ENCODE measurements at regions not wholly inside any gene's neighbourhood (a gene's known extent, or its start where the extent isn't known, plus 50 kb on each side); places are given as distances from the start of the nearest gene placed in this dataset.
A peak's percentile ranks its signal among the peaks of the same experiment; 100 is the strongest.
"Not testable (repeated sequence)": the region's sequence is repeated elsewhere in the genome, so short reads cannot be mapped to it uniquely, and the experiment has no call there.

DNA sequence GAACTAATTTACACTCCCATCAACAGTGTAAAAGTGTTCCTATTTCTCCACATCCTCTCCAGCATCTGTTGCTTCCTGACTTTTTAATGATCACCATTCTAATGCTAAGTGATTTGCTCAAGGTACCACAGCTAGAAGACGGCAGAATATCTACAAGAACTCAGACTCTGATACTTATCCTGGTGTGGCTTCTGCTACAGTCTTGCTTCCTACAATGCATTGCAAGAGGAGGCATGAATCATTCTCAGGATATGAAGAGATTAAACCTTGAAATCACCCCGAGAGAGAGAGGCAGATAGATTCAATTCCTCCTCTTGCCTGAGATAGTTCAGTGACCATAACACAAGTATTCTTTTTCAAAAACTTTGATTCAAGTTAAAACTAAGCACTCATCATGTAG lies 306.4 kb downstream of the TBC1D4 start:
- DNase-seq = no peak

DNA sequence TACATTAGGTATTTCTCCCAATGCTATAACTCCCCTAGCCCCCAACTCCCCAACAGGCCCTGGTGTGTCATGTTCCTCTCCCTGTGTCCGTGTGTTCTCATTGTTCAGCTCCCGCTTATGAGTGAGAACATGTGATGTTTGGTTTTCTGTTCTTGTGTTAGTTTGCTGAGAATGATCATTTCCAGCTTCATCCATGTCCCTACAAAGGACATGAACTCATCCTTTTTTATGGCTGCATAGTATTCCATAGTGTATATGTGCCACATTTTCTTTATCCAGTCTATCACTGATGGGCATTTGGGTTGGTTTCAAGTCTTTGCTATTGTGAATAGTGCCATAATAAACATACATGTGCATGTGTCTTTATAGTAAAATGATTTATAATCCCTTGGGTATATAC lies 306.9 kb downstream of the TBC1D4 start:
- DNase-seq = not testable (repeated sequence)

DNA sequence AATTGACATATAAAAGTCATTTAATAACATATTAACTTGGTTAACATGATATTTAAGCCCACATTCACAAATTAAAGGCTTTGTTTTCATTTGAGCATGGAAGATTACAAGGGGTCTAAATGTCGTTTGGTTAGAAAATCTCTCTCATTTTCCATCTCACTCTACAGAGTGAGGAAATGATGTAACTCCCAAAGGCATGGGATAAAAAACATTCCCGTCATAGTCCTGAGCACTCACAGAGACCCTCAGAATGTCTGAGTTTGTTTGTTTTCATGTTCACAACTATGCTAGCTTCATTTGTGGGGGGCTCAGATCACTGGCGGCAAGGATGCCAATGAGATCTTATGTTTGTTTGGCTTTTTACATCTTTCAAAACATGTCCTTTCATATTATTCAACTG lies 307.5 kb downstream of the TBC1D4 start:
- no peak for DNase-seq

DNA sequence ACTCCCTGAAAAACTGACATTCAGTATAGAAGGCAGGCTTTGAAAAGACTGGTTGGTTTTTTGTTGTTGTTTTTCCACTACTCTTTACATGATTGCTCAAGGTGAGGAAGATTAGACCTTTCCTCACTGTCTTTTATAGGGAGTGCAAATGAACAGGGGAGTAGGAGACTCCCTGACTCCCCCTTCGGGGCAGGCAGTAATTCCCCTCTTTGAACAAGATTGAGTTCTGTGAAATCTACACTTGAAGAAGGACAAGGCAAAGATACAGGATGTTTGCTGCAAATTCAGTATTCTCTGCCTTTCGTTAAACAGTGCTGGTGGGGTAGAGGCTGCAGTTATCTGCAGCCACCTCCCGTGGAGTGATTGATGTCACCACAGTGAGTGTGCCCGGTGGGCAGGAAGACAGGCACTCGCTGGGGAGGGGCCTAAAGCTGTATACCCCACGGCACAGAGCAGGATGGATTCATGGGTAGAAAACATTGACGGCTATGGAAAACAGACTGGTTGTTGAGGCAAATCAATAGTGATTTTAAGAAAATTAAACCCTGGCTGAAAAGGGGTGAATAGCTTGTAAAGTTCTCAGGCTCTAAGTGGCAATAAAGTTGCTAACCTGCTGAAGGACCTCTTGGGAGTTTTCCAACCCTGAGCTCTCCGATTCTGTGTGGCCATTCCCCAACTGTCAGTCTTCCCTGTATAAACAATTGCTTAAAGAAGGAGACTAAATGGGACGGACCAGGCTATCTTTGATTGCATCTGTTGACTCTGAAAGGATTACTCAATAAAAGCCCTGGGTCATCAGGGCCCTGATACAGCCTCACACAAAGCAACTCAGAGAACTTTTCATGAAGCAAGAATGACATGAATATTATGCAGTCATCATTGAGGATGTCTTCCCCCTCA lies 308.3 kb downstream of the TBC1D4 start:
- no peak for DNase-seq

DNA sequence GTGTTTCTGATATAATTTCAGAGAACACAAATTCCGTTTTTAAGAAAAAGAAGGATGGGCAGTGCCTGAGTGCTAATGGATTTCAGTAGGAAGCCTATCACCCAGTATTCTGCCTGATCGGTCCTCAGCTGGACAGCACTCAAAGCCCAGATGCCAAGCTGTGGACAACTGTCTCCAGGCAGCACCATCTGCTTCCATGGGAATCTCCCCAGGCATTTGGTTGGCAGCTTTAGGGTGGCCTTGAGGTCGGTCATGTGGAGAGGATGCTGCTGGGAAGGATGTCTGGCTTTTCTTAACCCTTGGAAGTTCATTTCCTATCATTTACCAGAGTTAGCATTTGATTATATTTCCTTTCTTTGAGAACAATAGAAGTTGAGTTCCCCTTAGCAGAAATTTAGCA lies 311.7 kb downstream of the TBC1D4 start:
- DNase-seq = no peak

DNA sequence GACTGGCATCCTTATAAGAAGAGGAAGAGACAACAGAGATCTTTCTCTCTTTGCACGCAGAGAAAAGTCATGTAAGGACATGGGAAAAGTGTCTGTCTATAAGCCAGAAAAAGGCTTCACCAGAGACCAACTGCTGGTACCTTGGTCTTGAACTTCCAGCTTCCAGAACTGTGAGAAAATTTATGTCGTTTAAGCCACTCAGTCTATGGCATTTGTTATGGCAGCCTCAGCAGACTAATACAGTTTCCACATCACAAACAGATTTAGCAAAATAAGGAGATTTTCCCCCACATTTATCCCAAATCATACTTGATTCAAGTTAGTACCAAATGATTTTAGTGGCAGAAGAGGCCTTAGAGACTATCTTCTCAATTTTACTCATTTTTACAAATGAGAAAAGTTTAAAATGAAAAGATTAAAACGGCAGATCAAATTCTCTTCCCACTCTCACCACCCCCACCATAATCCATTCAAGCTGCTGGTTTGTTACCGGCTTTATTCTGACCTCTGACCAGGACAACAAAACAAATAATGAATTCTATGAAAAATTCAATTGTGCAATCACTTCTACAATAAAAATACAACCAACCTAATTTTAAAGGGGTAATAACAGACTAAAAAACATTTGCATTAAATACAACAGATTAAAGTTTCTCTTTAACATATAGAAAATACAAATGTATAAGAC lies 316.3 kb downstream of the TBC1D4 start:
- DNase-seq = no peak

DNA sequence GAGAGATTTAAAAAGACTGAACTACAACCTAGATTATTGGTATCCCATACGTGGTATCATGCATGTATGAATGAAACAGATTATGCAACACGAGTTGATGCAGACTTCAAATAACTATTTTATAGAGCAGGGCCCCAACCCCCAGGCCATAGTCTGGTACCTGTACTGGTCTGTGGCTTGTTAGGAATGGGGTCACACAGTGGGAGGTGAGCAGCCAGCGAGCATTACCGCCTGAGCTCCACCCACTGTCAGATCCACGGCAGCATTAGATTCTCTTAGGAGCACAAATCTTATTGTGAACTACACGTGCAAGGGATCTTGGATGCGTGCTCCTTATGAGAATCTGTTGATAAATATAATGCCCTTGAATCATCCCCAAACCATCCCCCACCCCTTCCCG lies 320.2 kb downstream of the TBC1D4 start:
- DNase-seq = no peak

DNA sequence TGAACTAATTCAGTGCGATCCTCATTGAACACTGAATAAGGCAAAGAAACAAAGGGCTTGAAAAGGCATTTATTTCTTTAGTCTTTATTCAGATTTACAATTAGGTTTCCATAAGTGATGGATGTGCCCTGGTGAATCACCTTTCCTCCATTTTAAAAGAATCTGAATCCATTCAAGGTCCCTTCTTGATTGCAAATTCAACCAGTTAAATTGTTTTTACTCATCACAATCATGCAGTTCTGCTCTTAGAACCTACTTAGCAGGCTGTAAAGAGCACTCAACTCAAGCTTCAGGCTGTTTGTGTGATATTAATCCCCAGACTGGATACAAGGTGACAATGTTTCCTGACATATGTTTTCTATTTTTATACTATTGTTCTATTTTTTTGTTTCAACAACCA lies 321.0 kb downstream of the TBC1D4 start:
- no peak for DNase-seq

DNA sequence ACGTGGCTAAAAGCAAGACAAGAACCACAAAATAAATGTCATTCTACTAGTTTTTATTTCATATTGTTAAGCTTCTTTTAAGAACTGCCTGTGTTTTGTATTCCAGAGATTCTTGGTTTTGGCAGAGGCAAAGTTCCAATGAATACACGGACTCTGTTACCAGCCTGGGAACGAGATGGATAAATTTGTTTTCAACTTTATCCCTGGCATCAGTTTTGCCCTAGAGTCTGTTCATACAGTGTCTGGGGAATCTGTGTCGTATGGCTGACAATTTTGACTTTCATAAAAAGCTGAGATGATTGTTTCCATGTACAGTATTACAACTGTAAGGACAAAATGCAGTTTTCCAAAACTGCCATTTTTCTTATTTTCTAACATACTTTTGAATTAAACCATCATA lies 327.6 kb downstream of the TBC1D4 start:
- DNase-seq = no peak

DNA sequence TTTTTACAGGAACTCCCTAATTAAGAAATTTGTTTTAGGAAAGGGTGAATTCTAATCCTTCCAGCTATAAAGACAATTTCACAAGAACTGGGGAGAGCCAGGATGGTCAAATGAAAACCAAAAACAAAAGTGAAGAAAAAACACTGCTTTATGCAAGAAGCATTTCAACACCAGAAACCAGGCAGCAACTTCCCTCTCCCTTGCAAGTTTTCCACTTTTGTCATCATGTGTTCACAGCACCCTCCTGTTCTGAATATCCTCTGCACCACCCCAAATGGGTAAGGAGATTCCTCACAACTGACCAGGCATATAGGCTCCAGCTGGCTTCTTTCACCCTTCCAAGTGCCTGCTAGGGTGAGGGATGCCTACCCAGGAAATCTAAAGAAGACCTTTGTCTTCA lies 328.1 kb downstream of the TBC1D4 start:
- DNase-seq = no peak

DNA sequence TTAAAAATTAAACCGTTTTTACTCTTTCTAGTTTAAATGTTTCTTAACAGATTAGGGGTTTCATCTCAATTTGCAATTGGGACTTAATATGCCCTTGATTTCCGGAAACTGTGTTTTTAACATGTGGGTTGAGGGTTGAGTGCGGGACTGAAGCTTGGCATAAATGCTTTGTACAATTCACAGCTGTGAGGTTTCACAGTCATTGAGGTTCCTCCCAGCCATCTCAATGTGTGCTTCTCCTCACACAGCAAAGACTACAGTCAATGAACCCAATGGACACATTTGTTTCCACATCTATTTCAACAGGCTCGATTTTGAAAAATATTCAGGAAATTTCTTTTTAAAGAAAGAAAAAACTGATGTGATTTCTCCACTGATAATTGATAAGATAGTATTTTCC lies 328.6 kb downstream of the TBC1D4 start:
- DNase-seq = no peak

DNA sequence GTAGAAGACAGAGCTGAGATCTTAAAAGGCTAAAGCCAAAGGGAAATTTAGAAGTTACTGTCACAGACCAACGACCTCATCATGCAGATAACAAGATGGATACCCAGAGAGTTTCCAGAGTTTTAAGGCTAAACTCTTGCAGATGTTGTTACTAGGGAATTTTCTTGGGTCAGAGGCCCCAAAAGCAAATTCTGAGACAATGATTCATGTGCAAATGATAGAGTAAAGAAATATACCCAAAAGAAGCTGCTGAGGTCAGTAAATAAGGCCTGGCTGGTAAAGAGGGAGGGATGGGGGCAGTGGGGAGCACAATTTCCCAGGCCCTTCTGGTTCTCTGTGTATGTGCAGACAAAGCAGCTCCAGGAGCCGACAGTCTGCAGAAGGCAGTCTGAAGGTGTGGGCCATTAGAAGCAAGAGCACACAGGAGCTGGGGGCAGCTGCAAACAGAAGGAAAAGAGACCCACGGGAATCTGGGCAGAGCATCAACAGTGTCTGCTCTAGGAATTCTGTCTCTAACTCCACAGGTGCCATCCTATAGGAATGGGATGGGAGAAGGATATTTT lies 330.8 kb downstream of the TBC1D4 start:
- no peak for DNase-seq

DNA sequence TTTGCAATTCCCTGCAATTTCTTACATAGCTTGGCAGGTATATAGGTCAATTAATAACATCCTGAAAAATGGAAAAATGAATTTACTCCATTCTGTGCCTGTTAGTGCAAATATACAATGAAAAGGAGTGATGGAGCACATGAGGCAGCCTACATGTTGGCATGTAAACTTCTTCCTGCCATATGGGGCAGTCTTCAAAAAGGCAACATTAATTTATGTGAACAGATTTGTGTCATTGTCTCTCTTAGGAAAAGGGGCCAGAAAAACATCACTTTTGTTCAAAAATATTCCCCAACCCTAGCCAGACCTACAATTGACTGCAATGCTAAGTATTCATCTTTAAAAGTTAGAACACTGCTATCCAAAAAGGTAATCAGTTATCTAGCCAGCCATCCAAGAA lies 332.2 kb downstream of the TBC1D4 start:
- DNase-seq = peak; percentile 1

DNA sequence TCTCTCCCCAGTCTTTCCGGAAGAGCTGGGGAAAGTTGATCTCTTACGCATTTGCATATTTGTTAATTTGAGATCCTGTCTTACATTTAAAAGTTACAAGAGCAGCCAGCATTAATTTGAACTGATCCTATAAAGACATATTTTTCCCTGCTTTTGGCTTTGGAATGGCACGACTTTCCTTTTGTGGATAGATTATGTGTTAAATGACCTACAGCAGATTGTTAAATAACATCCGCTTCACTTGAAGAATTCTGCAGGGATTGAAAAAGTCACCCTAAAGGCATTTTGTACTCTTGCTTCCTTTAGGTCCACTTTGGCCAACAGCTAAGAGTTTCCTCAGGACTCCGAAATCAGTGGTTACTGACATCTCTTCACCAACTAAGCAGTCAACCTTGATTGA lies 334.0 kb downstream of the TBC1D4 start:
- no peak for DNase-seq

DNA sequence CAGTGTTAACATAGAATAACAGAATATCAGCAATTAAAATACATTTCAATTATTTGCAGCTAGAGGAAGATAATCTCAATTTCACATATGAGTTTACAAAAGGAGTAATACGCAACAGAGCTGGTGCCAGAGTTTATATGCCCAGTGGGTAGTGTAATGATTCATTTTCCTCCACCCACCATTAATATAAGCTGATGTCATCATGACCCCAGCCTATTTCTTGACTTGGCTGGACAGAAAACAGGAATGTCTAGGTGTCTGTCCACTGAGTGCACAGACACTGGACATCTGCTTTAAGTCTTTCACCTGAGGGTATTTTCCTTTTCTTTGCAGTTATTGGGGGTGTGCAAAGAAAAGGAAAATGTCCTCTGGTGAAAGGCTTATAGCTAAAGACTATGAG lies 335.5 kb downstream of the TBC1D4 start:
- DNase-seq = no peak

DNA sequence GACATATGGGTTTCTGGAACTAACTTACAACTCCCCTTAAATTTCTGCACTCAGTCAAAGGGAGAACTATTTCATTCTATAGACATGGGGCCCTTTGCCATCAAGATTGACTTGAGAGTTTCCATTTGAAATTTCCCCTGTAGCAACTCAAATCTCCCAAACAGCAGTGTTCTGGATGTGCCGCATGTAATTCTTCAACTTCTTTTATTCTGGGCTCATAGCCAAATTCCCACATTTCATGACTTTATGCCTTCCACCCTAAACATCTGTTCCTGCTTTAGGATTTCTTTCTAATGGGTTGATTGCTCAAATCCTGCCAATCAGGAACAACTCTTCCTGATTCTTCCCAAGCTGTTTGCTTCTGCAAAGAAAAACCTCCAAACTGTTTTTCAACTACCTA lies 336.0 kb downstream of the TBC1D4 start:
- peak; percentile 33 for DNase-seq

DNA sequence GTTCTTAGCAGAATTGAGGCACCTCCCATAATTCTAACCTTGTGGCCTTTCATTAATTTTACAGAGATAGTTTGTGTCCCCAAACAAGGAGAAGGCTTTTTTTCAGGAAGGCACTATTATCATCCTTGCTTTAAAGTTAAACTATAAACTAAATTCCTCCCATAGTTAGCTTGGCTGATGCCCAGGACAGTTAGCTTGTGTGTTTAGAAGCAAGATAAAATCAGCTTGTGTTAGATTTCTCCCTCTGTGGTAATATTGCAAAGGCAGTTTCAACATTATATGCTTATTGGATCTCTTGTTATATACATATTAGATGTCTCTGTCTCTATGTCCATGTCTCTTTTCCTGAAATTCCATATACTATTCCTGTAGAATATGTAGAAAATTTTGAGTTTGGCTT lies 342.7 kb downstream of the TBC1D4 start:
- no peak for DNase-seq

DNA sequence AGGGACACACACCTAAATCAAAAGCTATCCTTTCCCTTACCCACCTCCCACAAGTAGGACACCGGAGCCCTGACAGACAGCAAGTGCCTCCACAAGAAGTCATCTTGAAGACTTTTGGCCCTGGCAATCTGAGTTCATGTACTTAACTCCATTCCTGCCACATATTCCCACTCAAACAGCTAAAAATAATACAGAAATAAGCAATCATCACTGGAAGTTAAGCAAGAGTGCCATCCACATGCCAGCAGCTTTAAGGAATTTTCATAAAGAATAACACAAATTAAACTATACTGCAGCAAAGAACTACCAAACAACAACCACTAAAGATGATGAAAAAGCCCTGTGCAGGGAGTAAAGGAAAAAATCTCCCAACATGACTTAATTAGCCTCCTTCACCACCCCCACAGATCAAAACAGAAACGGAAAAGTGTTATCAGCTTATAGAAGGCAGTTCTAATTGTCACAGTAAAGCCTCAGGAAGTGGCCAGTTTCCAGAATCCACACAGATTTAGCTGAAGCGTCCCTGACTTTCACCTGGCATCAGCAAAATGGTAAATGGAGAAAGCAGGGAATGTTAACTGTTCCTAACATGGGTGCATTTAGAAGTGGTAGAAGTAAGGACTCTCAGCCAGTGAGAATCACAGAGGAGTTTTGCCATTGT lies 343.9 kb downstream of the TBC1D4 start:
- no peak for DNase-seq

DNA sequence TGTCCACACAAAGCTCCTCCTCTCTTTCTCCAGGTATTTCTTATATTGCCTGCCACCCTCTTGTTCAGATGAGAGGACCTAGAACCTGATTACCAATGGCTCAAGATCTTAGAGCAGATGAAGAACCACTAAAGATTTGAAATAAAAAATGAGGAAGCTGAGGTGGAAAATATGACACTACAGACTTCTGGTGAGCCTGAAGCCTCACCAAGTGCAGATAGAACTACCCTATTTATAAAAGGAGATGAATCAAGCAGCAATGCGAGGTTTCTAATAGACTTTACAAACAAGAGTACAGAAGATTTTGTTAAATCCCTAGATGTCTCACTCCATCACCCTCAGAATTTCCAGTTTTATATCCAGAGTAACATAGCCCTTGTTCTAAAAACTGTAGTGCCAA lies 345.8 kb downstream of the TBC1D4 start:
- no peak for DNase-seq

DNA sequence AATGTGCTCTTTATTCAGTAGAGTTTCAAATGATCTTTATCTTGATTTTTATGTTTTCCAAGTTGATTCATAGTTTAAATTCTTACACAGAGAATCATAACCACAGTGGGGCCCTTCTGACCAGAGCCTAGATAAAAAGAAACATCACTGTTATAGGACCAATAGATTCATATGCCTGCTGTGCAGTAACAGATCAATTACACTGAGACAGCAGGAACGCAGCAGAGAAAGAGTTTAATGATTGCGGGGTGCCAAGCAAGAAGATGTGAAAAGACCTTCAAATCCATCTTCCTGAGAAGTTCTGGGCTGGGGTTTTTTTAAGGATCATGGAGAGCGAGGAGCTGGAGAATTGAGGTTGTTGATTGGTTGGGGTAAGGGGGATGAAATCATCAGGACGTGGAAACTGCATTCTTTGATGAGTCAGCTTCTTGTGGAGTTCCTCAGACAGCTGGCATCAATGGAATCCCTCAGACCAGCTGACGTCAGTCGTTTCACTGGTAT lies 346.6 kb downstream of the TBC1D4 start:
- DNase-seq = no peak

DNA sequence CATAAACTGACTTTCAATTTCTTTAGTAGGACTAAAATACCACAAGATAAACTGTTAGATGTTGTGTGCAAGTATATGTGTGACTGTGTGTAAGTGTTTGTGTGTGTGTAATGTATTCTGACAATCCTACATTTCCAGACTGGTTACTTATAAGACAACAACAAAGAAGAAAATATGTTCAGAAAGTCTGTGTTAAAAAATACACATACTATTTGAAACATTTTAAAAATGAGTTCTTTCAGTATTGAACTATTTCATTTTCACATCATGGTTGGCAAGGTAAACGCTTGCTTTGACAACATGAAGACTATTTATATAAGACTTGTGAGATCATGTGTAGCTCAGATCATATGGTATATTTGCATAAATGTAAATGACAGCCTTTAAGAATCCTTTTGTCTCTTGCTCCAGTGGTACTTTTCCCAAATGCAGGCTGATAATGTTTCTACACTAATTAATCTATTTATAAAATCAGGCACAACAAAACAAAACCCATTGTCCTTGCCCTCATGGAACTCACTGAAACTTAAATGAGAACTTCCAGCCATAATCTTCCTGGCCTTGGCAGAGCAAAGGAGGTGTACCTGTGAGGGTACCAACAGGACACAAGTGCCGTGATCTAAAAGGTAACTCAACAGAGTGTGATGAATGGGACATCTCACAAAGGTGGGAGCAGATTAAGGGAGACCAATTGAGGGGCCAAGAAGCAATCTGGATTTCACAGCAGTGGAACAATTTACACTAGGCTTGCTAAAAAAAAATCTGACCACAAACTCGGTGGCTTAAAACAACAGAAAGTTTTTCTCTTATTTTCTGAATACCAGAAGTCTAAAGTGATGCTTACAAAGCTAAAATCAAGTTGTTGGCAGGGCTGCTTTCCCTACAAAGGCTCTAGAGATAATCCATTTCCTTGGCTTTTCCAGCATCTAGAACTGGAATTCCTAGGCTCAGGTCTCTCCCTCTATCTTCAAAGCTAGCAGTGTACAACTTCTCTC lies 349.0 kb downstream of the TBC1D4 start:
- DNase-seq = no peak

DNA sequence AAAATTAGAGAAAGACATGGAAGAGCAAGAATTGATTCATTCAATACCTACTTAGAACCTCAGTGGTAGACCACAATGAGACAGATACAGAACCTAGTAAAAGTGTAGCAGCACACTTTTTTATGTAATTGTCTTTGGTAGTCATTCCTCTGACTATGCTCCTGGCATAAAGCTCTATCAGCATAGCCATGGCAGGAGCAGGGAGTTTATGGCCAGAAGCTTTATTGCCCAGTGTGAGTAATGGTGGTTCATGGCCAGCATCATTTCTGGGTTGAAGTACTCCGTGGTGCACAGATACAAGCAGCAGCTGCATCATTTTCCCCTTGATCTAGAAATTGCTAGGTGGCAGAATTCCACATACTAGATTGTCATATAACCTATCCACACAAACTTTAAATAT lies 352.6 kb downstream of the TBC1D4 start:
- DNase-seq = no peak

All from NCI-H1694 treated with DMSO at 0.1 percent for 48 hours (cell line).